ELR (cell line): ENCODE measurements at regions not wholly inside any gene's neighbourhood (a gene's known extent, or its start where the extent isn't known, plus 50 kb on each side); places are given as distances from the start of the nearest gene placed in this dataset.
"Not testable (repeated sequence)": the region's sequence is repeated elsewhere in the genome, so short reads cannot be mapped to it uniquely, and the experiment has no call there.

ENCODE experiments used
- DNase-seq: peaks from one replicate; pipeline ENCODE4 v3.0.0-alpha.2; 2015; ENCODE audit warnings: low read depth

GRCh38 chr7:149995369-149996026 lies 121.7 kb downstream of the ATP6V0E2 start:
- DNase-seq, result not testable (repeated sequence)

DNA sequence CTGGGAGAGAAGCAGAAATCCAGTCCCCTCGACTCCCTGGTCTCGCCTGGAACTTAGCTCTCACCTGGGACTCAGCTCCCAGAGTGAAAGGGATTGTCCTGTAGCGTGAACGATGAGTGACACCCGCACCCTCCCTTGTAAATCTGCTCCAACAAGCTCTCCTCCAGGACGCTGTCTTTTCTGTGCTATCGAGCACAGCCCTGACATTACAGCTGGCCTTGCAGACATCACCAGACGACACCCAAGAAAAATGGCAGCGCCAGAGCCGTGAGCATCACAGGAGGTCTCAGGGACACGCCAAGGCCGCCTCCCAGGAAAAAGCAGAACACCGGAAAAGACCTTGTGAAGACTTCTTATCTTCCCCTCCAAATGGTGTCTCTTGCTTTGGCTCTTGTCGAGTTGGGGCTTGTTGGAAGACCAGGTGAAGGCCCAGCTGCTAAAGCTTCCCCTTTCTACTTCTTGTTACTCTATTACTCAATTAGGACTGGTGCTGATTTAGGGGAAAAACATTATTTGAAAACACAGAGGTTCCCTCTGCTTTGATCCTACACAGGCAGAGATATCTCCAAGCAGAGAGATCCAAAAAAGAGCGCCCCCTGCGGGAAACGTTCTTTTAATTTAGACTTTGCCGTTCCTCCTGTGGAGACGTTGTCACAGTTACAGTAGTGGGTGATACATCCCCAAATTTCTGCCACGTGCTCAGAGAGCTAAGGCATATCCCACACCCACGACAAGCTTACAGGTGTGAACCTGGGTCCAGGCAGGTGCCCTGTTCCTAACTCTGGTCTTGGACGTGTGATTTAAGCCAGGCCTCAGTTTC lies 127.2 kb downstream of the ATP6V0E2 start:
- peak; percentile 1 for DNase-seq

DNA sequence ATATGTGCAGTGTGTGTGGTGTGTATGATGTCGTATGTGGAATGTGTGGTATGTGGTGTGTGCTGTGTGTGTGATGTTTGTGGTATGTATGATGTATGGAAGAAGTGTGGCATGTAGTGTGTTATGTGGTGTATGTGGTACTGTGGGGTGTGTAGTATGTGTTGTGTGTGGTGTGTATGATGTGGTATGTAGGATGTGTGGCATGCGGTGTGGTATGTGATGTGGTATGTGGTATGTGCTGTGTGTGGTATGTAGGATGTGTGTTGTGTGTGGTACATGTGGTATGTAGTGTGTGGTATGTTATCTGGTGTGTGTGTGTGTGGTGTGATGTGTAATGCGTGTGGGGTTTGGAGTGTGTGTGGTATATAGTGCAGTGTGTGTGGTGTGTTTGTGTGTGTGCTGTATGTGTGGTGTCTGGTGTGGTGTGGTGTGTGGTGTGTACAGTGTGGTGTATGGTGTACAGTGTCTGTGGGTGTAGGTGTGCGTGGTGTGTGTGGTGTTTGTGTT lies 129.6 kb downstream of the ATP6V0E2 start:
- DNase-seq, result no peak

DNA sequence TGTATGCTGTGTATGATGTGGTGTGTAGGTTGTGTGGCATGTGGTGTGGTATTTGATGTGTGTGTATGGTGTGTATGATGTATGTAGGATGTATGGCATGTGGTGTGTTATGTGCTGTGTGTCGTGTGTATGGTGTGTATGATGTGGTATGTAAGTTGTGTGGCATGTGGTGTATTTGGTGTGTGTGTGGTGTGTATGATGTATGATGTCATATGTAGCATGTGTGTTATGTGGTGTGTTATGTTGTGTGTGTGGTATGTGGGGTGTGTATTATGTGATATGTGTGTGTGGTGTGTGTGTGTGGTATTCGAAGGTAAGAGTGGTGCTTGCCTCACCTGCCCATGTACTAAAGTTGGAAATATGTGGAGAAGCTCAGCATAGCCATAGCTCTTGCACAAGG lies 130.2 kb downstream of the ATP6V0E2 start:
- not testable (repeated sequence) for DNase-seq

DNA sequence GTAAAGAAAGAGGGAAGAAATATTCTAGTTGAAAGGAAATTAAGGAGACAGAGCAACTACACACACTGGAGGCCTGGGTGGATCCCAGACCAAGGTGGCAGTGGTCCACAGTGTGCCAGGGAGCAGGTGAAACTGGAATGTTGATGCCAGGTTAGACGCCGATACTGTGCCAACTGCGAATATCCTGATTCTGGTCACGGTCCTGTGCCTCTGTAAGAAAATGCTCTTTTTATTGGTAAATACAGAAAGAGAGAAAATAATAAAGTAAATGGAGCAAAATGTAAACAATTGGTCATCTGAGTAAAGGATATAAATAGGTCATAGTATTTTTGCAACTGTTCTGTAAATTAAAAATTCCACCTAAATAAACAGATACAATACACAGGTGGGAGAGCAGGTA lies 131.1 kb downstream of the ATP6V0E2 start:
- not testable (repeated sequence) for DNase-seq

DNA sequence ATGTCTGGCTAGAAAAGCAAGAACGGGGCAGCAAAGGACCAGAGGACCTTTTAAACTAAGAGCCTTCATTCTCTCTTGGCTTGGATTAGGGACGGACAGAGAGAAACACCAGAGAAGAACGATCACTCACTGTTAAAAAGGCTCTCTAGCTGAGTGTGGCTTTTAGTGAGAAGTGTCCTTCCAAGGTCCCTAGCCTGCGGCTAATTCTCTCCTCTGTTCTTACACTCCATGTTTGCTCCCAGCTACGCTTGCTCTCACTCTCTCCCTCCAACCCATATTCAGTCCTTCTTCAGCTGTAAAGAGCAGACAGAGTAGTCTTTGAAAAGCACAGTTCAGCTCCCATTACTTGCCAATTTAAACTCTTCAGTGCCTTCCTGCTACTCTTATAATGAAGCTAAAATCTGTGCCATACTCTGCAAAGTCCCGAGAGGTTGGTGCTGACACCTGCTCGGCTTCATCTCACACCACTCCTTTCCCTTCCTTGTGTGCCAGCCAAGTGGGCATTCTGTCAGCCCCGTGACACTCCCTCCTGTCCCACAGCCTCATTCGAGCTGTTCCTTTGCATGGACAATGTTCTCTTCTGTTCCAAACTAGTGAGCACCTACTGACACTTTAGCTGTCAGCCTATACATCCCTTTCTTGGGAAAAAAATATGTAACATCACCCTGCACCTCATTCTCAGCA lies 136.0 kb downstream of the ATP6V0E2 start:
- DNase-seq, result not testable (repeated sequence)

DNA sequence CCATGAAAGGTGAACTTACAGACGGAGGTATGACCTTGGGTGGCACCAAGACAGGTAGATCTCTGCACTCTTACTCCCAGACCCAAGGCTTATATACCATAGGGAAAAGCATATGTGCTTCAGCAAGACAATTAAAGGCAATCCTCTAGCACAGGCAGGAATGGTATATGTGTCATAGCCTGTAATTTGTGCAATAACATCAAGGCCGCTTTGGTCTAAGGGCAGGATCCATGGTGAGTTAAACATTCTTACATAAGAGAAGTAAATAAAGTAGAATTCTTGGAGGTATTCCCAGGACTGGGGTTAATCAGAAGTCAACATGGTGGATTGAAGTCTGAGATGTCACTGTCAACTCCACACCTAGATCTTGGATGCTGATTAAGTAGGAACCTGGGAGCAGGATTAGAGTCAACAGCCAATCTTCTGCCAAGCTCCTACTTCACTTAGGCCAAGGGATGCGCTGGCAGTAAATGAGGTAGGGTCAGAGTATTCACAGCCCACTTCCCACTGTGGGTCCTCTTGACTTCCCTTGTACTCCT lies 143.0 kb downstream of the ATP6V0E2 start:
- DNase-seq, result not testable (repeated sequence)

DNA sequence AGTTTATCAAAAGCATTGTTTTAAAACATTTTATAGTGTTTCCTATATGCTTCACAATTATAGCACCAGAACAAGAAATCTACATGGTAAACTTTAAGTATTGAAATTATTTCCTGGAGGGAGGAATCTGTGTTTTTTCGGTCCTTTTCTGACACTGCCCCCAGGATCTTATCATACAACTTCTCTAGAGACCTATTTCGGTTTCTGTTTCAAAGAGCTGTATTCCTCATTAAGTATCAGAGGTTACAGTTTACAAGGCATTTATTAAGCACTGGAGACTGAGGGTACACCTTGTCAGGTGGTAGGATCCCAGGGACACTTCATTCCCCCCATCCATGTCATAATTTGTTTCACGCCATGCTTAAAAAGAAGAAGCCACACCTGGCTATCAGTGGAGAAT lies 146.4 kb downstream of the ATP6V0E2 start:
- not testable (repeated sequence) for DNase-seq

DNA sequence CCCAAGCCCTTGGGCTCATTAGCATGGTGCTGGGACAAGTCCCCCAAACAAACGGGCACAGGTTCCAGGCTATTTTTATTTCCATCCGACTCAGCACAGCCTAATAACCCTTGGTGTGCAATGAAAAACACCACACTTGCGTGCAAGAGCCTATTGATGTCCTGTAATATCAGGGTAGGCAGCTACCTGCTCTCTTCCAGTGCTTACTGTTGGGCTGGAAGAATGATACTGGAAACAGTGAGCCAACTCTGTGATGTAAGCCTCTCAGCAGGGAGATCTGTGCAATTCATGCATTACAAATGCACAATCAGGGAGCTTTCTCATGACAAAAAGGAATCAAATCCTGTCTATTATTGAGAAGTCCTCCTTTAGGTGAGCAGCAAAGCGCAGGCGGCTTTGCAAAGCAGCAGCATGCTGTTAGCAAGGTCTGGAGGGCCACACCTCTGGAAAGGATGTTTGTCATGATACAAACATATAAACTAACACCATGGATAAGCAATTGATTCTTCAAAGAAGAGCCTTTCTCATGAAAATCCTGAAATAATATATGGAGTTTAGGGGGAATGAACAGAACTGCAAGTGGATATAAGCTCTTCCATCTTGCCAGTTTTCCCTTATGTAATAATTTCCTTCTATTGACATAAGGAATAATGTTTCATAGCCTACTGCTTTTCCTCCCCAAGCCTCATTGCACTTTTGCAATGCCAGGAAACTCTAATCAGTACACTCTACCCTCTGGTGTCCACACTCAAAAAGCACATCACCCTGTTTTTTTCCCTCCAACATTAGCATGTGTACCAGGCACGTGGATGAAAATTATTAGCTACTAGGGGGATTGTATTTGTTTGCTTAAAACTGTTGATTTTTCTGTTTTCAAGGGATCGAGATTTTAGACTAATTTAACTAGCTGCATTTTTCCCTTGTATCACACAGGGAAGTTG lies 151.1 kb downstream of the ATP6V0E2 start:
- DNase-seq, result not testable (repeated sequence)

DNA sequence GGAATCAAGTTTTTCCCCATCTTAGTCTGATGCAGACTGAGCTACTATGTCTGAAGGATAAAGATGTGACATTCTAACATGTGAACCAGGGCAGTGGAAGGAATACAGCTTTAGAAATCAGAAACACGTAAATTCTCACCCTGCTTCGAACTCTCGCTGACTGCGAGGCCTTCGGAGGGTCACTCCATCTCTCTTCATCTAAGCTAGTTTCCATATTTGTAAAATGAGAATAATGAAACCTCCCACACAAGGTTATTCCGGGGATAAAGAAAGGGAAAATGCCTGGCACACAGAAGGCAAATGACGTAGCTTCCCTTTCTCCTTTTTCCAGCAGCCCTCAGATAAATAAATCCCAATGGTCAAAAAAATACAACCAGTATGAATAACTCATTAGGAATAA lies 152.0 kb downstream of the ATP6V0E2 start:
- not testable (repeated sequence) for DNase-seq

DNA sequence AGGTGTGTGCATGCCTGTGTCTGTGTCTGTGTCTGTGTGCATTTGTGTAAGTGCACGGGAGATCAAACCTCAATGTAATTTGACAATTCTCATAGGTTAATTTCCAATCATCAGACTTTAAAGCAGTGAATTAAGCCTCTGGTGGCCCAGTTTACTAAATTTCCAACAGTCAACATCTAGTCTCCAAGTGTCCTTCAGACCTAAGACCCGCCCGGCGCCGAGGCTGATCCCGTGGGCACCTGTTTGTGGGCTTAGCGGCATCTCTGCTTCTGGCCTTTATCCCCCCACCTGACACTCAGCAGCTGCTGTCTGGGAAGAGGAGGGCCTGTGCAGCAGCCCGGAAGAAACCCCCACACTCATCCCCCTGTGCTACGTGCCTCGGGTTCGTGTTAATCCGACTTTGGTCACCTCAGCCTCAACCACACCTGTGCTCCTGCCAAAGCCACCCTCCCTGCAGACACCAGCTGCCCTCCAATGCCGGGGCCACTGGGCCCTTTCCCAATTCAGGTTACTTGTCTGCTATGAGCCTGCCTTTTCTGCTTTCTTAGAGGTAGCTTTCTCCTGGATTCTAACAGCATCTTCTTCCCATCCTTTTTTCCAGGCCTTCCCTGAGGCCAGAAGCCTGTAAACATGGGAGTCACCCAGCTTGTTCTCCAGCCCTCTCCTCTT lies 154.7 kb downstream of the ATP6V0E2 start:
- not testable (repeated sequence) for DNase-seq

DNA sequence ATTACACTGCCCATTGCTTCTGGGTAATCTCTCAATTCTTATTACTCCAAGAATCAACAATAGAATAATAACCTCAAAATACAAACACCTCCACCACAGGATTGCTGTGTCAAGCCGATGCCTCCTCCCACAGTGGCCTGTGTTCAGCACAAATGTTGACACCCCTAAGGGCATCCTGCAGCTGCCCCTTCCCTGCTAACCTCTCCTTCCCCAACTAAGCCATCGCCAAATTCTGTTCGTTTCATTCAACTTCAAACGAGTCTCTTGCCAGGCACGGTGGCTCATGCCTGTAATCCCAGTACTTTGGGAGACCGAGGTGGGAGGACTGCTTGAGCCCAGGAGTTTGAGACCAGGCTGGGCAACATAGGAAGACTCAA lies 155.2 kb downstream of the ATP6V0E2 start:
- not testable (repeated sequence) for DNase-seq

GRCh38 chr7:150031733-150032132 lies 158.0 kb downstream of the ATP6V0E2 start:
- not testable (repeated sequence) for DNase-seq

- not testable (repeated sequence) for DNase-seq
Observed at GRCh38 chr7:150033711-150034110, 159.9 kb downstream of the ATP6V0E2 start.

DNA sequence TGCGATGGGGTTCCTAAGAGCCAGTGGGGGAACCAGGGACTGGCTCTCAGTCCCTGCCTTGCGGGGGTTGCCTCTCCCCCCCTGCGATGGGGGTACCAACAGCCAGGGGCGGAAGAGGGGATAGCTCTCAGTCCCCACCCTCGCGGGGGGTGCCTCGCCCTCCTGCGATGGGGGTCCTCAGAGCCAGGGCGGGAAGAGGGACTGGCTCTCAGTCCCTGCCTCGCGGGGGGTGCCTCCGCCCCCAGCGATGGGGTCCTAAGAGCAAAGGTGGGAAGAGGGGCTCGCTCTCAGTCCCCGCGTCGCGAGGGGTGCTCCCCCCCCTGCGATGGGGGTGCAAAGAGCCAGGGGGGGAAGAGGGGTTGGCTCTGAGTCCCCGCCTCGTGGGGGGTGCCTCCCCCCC lies 162.0 kb downstream of the ATP6V0E2 start:
- not testable (repeated sequence) for DNase-seq

- not testable (repeated sequence) for DNase-seq
Observed at GRCh38 chr7:150039061-150039460, 165.3 kb downstream of the ATP6V0E2 start.

GRCh38 chr7:150042281-150042680 lies 168.5 kb downstream of the ATP6V0E2 start:
- not testable (repeated sequence) for DNase-seq

- DNase-seq, result peak; percentile 10
Observed at GRCh38 chr7:150044771-150045170, 171.0 kb downstream of the ATP6V0E2 start.

DNA sequence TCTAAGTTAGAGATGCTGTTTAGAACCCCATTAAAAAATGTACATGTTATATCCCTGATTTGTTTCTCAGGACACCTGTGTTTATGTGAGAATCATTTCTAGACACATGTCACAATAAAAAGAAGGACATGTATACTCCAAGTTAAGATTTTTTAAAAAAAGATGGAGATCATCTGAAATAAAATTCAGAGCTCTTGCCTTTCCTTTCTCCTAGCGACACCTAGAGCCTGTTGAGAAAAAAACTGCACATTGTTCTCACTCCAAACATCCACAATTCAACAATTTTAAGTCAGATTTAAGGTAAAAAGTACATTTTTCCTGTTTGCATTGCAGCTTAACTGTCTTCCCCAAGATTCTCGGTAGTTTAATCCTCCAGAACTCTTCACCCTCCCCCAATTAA lies 171.8 kb downstream of the ATP6V0E2 start:
- DNase-seq, result not testable (repeated sequence)
